ENCODE measurements at regions not wholly inside any gene's neighbourhood (a gene's known extent, or its start where the extent isn't known, plus 50 kb on each side); places are given as distances from the start of the nearest gene placed in this dataset.
A peak's percentile ranks its signal among the peaks of the same experiment; 100 is the strongest.

- Mint-ChIP-seq H3K27ac (ENCODE audit: unreplicated experiment) (no peak overlapping the region), H3K4me3 (ENCODE audit: unreplicated experiment) (no peak overlapping the region), H3K36me3 (ENCODE audit: low read depth) (no peaks in the 10 kb centered on the region), H3K27me3 (ENCODE audit: low read depth) (no peaks in the 10 kb centered on the region), H3K4me1 (ENCODE audit: low read depth) (no peaks in the 10 kb centered on the region), H3K9me3 (ENCODE audit: low read depth) (no peaks in the 10 kb centered on the region)
- DNase-seq (ENCODE audit: low spot score): no peak
- TF ChIP-seq, protein P1, sequence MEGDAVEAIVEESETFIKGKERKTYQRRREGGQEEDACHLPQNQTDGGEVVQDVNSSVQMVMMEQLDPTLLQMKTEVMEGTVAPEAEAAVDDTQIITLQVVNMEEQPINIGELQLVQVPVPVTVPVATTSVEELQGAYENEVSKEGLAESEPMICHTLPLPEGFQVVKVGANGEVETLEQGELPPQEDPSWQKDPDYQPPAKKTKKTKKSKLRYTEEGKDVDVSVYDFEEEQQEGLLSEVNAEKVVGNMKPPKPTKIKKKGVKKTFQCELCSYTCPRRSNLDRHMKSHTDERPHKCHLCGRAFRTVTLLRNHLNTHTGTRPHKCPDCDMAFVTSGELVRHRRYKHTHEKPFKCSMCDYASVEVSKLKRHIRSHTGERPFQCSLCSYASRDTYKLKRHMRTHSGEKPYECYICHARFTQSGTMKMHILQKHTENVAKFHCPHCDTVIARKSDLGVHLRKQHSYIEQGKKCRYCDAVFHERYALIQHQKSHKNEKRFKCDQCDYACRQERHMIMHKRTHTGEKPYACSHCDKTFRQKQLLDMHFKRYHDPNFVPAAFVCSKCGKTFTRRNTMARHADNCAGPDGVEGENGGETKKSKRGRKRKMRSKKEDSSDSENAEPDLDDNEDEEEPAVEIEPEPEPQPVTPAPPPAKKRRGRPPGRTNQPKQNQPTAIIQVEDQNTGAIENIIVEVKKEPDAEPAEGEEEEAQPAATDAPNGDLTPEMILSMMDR (IDR thresholded peaks at IDR 0.05): no peak
These were observed 914.5 kb upstream of the EPHA6 start for GRCh38 chr3:95899911-95900310.

- Mint-ChIP-seq H3K27ac (ENCODE audit: unreplicated experiment) (no peak overlapping the region), H3K4me1 (ENCODE audit: low read depth) (peaks cover 3% of the 10 kb centered on the region), H3K9me3 (ENCODE audit: low read depth) (no peaks in the 10 kb centered on the region), H3K4me3 (ENCODE audit: unreplicated experiment) (no peak overlapping the region), H3K36me3 (ENCODE audit: low read depth) (no peaks in the 10 kb centered on the region), H3K27me3 (ENCODE audit: low read depth) (no peaks in the 10 kb centered on the region)
- TF ChIP-seq, protein P1 (IDR thresholded peaks at IDR 0.05): no peak
- DNase-seq (ENCODE audit: low spot score): no peak
These were observed 912.4 kb upstream of the EPHA6 start for GRCh38 chr3:95901948-95902347.

- no peak overlapping the region for H3K4me3 Mint-ChIP-seq (ENCODE audit: unreplicated experiment)
- TF ChIP-seq, protein P1 (IDR thresholded peaks at IDR 0.05): no peak
- H3K4me1 Mint-ChIP-seq (ENCODE audit: low read depth): peaks cover 3% of the 10 kb centered on the region
- H3K36me3 Mint-ChIP-seq (ENCODE audit: low read depth): no peaks in the 10 kb centered on the region
- H3K27ac Mint-ChIP-seq (ENCODE audit: unreplicated experiment): no peak overlapping the region
- no peaks in the 10 kb centered on the region for H3K27me3 Mint-ChIP-seq (ENCODE audit: low read depth)
- no peak for DNase-seq (ENCODE audit: low spot score)
- H3K9me3 Mint-ChIP-seq (ENCODE audit: low read depth): no peaks in the 10 kb centered on the region
These were observed 909.2 kb upstream of the EPHA6 start for GRCh38 chr3:95905182-95905581.

GRCh38 chr3:95911767-95912166 lies 902.6 kb upstream of the EPHA6 start:
- Mint-ChIP-seq H3K4me1 (ENCODE audit: low read depth) (no peaks in the 10 kb centered on the region), H3K9me3 (ENCODE audit: low read depth) (no peaks in the 10 kb centered on the region)

GRCh38 chr3:95923496-95924210 lies 890.7 kb upstream of the EPHA6 start:
- TF ChIP-seq, protein P1 (IDR thresholded peaks at IDR 0.05): no peak
- H3K9me3 Mint-ChIP-seq (ENCODE audit: low read depth): peaks cover 4% of the 10 kb centered on the region
- peak overlapping the region; percentile 97 for H3K27ac Mint-ChIP-seq (ENCODE audit: unreplicated experiment)

More at GRCh38 chr3:95911767-95912166, 902.6 kb upstream of the EPHA6 start:
- no peak overlapping the region for H3K27ac Mint-ChIP-seq (ENCODE audit: unreplicated experiment)
- no peaks in the 10 kb centered on the region for H3K27me3 Mint-ChIP-seq (ENCODE audit: low read depth)
- no peak overlapping the region for H3K4me3 Mint-ChIP-seq (ENCODE audit: unreplicated experiment)
- no peak for DNase-seq (ENCODE audit: low spot score)
- TF ChIP-seq, protein P1 (IDR thresholded peaks at IDR 0.05): no peak
- H3K36me3 Mint-ChIP-seq (ENCODE audit: low read depth): no peaks in the 10 kb centered on the region

More at GRCh38 chr3:95923496-95924210, 890.7 kb upstream of the EPHA6 start:
- Mint-ChIP-seq H3K36me3 (ENCODE audit: low read depth) (peaks cover 3% of the 10 kb centered on the region), H3K4me3 (ENCODE audit: unreplicated experiment) (peak overlapping the region; percentile 59), H3K27me3 (ENCODE audit: low read depth) (no peaks in the 10 kb centered on the region), H3K4me1 (ENCODE audit: low read depth) (peaks cover 36% of the 10 kb centered on the region)
- no peak for DNase-seq (ENCODE audit: low spot score)

Measured in chondrocyte (in vitro differentiated cells).